H1 (cell line): ENCODE measurements at regions not wholly inside any gene's neighbourhood (a gene's known extent, or its start where the extent isn't known, plus 50 kb on each side); places are given as distances from the start of the nearest gene placed in this dataset.

ENCODE experiments used
- CEBPB ChIP-seq: IDR thresholded peaks from 2 replicates; pipeline ENCODE4 v1.6.1; 2012; ENCODE audit warnings: low read depth, low read length
- CHD1 ChIP-seq: IDR thresholded peaks from 2 replicates; pipeline ENCODE4 v1.6.1; 2012; ENCODE audit warnings: low read depth, low read length, improper control_type of control experiment
- SP4 ChIP-seq: IDR thresholded peaks from 2 replicates; pipeline ENCODE4 v1.6.1; 2012; ENCODE audit warnings: low read length, inconsistent platforms

GRCh38 chr7:25279705-25280104 is 51.4 kb upstream of the NPVF start (continued):
- TF ChIP-seq CEBPB (no peak), SP4 (no peak), CHD1 (no peak)
